Upper lobe of left lung (tissue), 6 donors: ENCODE measurements at regions not wholly inside any gene's neighbourhood (a gene's known extent, or its start where the extent isn't known, plus 50 kb on each side); places are given as distances from the start of the nearest gene placed in this dataset.

Experiments used
- ATAC-seq, 2 donors: fragments of 200-7000 bp; cut with Tn5 transposase; one replicate each; pipeline ENCODE4 v1.9.1; 2022; ENCODE audit warnings: mild to moderate bottlenecking in 2 of 2, moderate library complexity in 2 of 2; ENCODE audit not compliant: low FRiP score in 2 of 2
- DNase-seq, 2 donors: peaks; one replicate each; pipeline ENCODE4 v3.0.0-alpha.2; 2019 to 2020
- H3K27ac ChIP-seq, 4 donors: fragments of 200-600 bp; sonication (generic); one replicate each; pipeline ENCODE4 v1.5.1; 2016 to 2019
- H3K27me3 ChIP-seq, 4 donors: fragments of 200-600 bp; sonication (generic); one replicate each; pipeline ENCODE4 v1.5.1; 2017 to 2019
- H3K36me3 ChIP-seq, 4 donors: fragments of 200-600 bp; sonication (generic); one replicate each; pipeline ENCODE4 v1.5.1; 2016 to 2019
- H3K4me1 ChIP-seq, 4 donors: fragments of 200-600 bp; sonication (generic); one replicate each; pipeline ENCODE4 v1.5.1; 2018 to 2019
- H3K4me3 ChIP-seq, 4 donors: fragments of 200-600 bp; sonication (generic); one replicate each; pipeline ENCODE4 v1.5.1; 2017 to 2019; ENCODE audit warnings: mild to moderate bottlenecking in 2 of 4, moderate library complexity in 1 of 4
- H3K9me3 ChIP-seq, 4 donors: fragments of 200-600 bp; sonication (generic); one replicate each; pipeline ENCODE4 v1.5.1; 2018 to 2019
- EP300 ChIP-seq, 4 donors: sonication (generic); formaldehyde crosslinking; IDR thresholded peaks; one replicate each; pipeline ENCODE4 v1.5.1; 2017; ENCODE audit warnings: antibody characterized with exemption in 4 of 4, control low read depth in 2 of 4
- POLR2A ChIP-seq, 4 donors: fragments of 450-650 bp; IDR thresholded peaks; one replicate each; pipeline ENCODE4 v1.5.1; 2016 to 2017; ENCODE audit warnings: antibody characterized with exemption in 4 of 4, mild to moderate bottlenecking in 2 of 4
- POLR2AphosphoS5 ChIP-seq, 2 donors: sonication (generic); formaldehyde crosslinking; IDR thresholded peaks; one replicate each; pipeline ENCODE4 v1.5.1; 2017; ENCODE audit warnings: antibody characterized with exemption in 2 of 2
- WGBS, 2 donors: methylation state at CpG; one replicate each; pipeline ENCODE4 v1.1.5; 2017 to 2018; 5-methylcytosine and 5-hydroxymethylcytosine counted together
- TF ChIP-seq, protein P1 (sequence below), 6 experiments: fragments of 450-650 bp in 4 of 6; fragments of 200-600 bp in 2 of 6; sonication (generic) in 2 of 6; IDR thresholded peaks; one replicate each; pipeline ENCODE4 v1.5.1; 2016 to 2019; ENCODE audit warnings: antibody characterized with exemption in 6 of 6
- donor health status: DM: no; HTN: no; CAD: no; lungs with moderate emphysema.
- donor health status: DM: no; HTN: yes; CAD: no; lungs with severe emphysema.

- TF ChIP-seq EP300 (IDR thresholded peaks at IDR 0.05) (no peak), POLR2A (IDR thresholded peaks at IDR 0.05) (no peak), POLR2AphosphoS5 (IDR thresholded peaks at IDR 0.05) (no peak)
- TF ChIP-seq, protein P1, sequence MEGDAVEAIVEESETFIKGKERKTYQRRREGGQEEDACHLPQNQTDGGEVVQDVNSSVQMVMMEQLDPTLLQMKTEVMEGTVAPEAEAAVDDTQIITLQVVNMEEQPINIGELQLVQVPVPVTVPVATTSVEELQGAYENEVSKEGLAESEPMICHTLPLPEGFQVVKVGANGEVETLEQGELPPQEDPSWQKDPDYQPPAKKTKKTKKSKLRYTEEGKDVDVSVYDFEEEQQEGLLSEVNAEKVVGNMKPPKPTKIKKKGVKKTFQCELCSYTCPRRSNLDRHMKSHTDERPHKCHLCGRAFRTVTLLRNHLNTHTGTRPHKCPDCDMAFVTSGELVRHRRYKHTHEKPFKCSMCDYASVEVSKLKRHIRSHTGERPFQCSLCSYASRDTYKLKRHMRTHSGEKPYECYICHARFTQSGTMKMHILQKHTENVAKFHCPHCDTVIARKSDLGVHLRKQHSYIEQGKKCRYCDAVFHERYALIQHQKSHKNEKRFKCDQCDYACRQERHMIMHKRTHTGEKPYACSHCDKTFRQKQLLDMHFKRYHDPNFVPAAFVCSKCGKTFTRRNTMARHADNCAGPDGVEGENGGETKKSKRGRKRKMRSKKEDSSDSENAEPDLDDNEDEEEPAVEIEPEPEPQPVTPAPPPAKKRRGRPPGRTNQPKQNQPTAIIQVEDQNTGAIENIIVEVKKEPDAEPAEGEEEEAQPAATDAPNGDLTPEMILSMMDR (IDR thresholded peaks at IDR 0.05) = no peak
- WGBS, 2 donors = 97 to 98% methylated on average over 2 of the region's 2 CpGs
- no peaks in the 10 kb centered on the region for H3K4me1 ChIP-seq
- H3K27ac ChIP-seq = no peak overlapping the region
- ATAC-seq (peak in 1 of 2 donors; percentile 57), DNase-seq (no peak)
- H3K36me3 ChIP-seq = no peaks in the 10 kb centered on the region
- peaks cover 1 to 7% (median 4%) of the 10 kb centered on the region in 4 donors for H3K9me3 ChIP-seq
- H3K27me3 ChIP-seq = no peaks in the 10 kb centered on the region
- no peak overlapping the region for H3K4me3 ChIP-seq
Observed at GRCh38 chr13:48775285-48775684, 121.6 kb downstream of the CYSLTR2 start.

DNA sequence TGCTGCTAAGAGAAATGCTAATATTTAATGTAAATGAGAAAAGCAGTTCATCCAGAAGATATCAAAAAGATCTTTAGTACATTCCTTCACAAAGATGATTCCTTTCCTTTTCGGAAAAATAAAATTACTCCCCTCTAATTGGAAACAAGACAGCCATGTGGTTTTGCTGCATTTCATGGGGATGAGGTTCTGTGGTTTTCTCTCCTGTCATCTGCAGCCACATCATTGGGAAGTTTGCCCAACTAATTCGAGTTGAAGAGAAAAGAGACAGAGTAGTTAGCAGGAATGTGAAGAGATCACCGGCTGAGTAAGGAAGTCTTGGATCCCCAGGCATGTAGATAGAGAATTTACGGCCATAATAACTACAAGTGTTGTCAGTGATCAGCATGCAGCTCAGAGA lies 122.1 kb downstream of the CYSLTR2 start:
- Histone ChIP-seq H3K9me3 (peaks cover 6 to 12% (median 8%) of the 10 kb centered on the region in 4 donors), H3K27ac (no peak overlapping the region), H3K4me1 (no peaks in the 10 kb centered on the region), H3K27me3 (no peaks in the 10 kb centered on the region), H3K36me3 (no peaks in the 10 kb centered on the region), H3K4me3 (no peak overlapping the region)
- ATAC-seq = peak in 1 of 2 donors; percentile 77
- WGBS, 2 donors = 69 to 71% methylated on average over 4 of the region's 4 CpGs
- no peak for DNase-seq
- no peak for TF ChIP-seq POLR2A (IDR thresholded peaks at IDR 0.05)
- TF ChIP-seq, protein P1 (IDR thresholded peaks at IDR 0.05) = no peak
- no peak for TF ChIP-seq EP300 (IDR thresholded peaks at IDR 0.05)
- no peak for TF ChIP-seq POLR2AphosphoS5 (IDR thresholded peaks at IDR 0.05)

- WGBS, 2 donors = 94 to 100% methylated on average over 1 of the region's 1 CpG
- H3K27ac ChIP-seq = no peak overlapping the region
- H3K4me1 ChIP-seq = no peaks in the 10 kb centered on the region
- DNase-seq (no peak), ATAC-seq (no peak)
- TF ChIP-seq POLR2AphosphoS5 (IDR thresholded peaks at IDR 0.05) = no peak
- TF ChIP-seq, protein P1 (IDR thresholded peaks at IDR 0.05) = no peak
- no peak for TF ChIP-seq POLR2A (IDR thresholded peaks at IDR 0.05)
- no peak for TF ChIP-seq EP300 (IDR thresholded peaks at IDR 0.05)
- H3K4me3 ChIP-seq = no peak overlapping the region
- peaks cover 9 to 17% (median 11%) of the 10 kb centered on the region in 4 donors for H3K9me3 ChIP-seq
- H3K36me3 ChIP-seq = no peaks in the 10 kb centered on the region
- no peaks in the 10 kb centered on the region for H3K27me3 ChIP-seq
Observed at GRCh38 chr13:48776401-48776800, 122.7 kb downstream of the CYSLTR2 start.

DNA sequence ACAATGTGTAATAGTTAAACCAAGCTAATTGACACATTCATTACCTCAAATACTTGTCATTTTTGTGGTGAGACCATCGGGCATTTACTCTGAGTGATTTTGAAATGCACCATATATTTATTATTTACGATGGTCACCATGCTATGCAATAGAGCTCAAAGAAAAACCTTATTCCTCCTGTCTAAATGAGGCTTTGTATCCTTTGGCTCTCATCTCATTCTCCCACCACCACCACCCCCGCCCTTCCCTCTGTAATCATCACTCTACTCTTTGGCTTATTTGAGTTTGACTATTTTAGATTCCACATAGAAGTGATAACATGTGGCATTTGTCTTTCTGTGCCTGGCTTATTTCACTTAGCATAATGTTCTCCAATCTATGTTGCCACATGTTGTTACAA lies 124.9 kb downstream of the CYSLTR2 start:
- Histone ChIP-seq H3K4me3 (no peak overlapping the region), H3K36me3 (no peaks in the 10 kb centered on the region), H3K9me3 (peaks cover 9 to 17% (median 11%) of the 10 kb centered on the region in 4 donors), H3K4me1 (peaks cover 2 to 14% (median 6%) of the 10 kb centered on the region in 4 donors), H3K27me3 (no peaks in the 10 kb centered on the region), H3K27ac (no peak overlapping the region)
- TF ChIP-seq POLR2AphosphoS5 (IDR thresholded peaks at IDR 0.05) = no peak
- TF ChIP-seq EP300 (IDR thresholded peaks at IDR 0.05) = no peak
- TF ChIP-seq, protein P1 (IDR thresholded peaks at IDR 0.05) = no peak
- TF ChIP-seq POLR2A (IDR thresholded peaks at IDR 0.05) = no peak
- ATAC-seq = no peak
- DNase-seq = no peak
- 81 to 88% methylated on average over 3 of the region's 3 CpGs for WGBS, 2 donors

DNA sequence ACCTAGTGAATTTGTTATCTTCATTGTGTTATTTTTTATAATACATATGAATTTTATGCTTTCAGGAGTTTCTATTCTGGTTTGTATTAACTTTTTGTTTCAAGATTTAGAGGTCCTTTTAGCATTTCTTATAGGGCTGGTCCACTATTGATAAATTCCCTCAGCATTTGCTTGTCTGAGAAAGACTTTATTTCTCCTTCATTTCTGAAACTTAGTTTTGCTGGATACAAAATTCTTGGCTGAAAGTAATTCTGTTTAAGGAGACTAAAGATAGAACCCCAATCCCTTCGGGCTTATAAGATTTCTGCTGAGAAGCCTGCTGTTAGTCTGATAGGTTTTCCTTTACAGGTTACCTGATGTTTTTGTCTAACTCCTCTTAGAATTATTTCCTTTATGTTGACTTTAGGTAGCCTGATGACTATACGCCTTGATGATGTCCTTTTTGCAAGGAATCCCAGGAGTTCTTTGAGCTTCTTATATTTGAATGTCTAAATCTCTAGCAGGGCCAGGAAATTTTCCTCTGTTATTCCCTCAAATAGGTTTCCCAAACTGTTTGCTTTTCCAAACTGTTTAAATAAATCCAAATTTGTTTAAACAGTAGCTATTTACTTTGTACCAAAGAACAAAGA lies 127.1 kb downstream of the CYSLTR2 start:
- TF ChIP-seq POLR2AphosphoS5 (IDR thresholded peaks at IDR 0.05) (no peak), EP300 (IDR thresholded peaks at IDR 0.05) (no peak), POLR2A (IDR thresholded peaks at IDR 0.05) (no peak)
- TF ChIP-seq, protein P1 (IDR thresholded peaks at IDR 0.05) = no peak
- Histone ChIP-seq H3K9me3 (peaks cover 9 to 17% (median 11%) of the 10 kb centered on the region in 4 donors), H3K4me1 (peaks cover 3 to 16% (median 7%) of the 10 kb centered on the region in 4 donors), H3K4me3 (no peak overlapping the region), H3K27ac (no peak overlapping the region), H3K36me3 (no peaks in the 10 kb centered on the region), H3K27me3 (no peaks in the 10 kb centered on the region)
- ATAC-seq (no peak), DNase-seq (no peak)
- 88 to 90% methylated on average over 2 of the region's 2 CpGs for WGBS, 2 donors
